A673 (cell line): ENCODE measurements at regions not wholly inside any gene's neighbourhood (a gene's known extent, or its start where the extent isn't known, plus 50 kb on each side); places are given as distances from the start of the nearest gene placed in this dataset.

Source experiments
- BruUV-seq: library from RNA; stranded (reverse); fragments of 400-500 nt; replicated peaks from 2 replicates; lab custom pipeline; 2021; lab: Mats Ljungman, UMichigan
- CTCF ChIA-PET: fragments of 300-600 bp; sonication (Branson Sonifier 250); formaldehyde crosslinking; loops from one replicate; lab custom pipeline; 2022; ENCODE audit warnings: antibody characterized with exemption; lab: Charles Lee
- POLR2A ChIA-PET: fragments of 300-600 bp; sonication (Branson Sonifier 250); formaldehyde crosslinking; loops from one replicate; lab custom pipeline; 2022; ENCODE audit warnings: antibody characterized with exemption; ENCODE audit not compliant: low non-redundant PET; lab: Charles Lee
- DNase-seq: peaks from one replicate; pipeline ENCODE4 v3.0.0-alpha.2; 2015; ENCODE audit warnings: low spot score
- H3K27ac ChIP-seq: fragments of 200-600 bp; sonication (generic); 2 replicates; pipeline ENCODE4 v1.5.1; 2016; ENCODE audit warnings: mixed run types, low read depth, mild to moderate bottlenecking, mixed read lengths, antibody characterized with exemption, low read length; ENCODE audit not compliant: poor library complexity, severe bottlenecking
- H3K27me3 ChIP-seq: fragments of 200-600 bp; sonication (generic); replicated peaks from 2 replicates; pipeline ENCODE4 v1.6.1; 2017; ENCODE audit warnings: mixed run types, low read depth, mild to moderate bottlenecking, mixed read lengths, antibody characterized with exemption, low read length; ENCODE audit not compliant: insufficient read depth, poor library complexity
- H3K36me3 ChIP-seq: fragments of 200-600 bp; sonication (generic); 2 replicates; pipeline ENCODE4 v1.6.1; 2016; ENCODE audit warnings: mixed run types, mild to moderate bottlenecking, mixed read lengths, antibody characterized with exemption, low read length; ENCODE audit not compliant: insufficient read depth, poor library complexity, severe bottlenecking
- H3K4me1 ChIP-seq: fragments of 200-600 bp; sonication (generic); 2 replicates; pipeline ENCODE4 v1.6.1; 2017; ENCODE audit warnings: mixed run types, mild to moderate bottlenecking, mixed read lengths, antibody characterized with exemption, low read length; ENCODE audit not compliant: insufficient read depth, poor library complexity, severe bottlenecking
- H3K4me3 ChIP-seq: fragments of 200-600 bp; sonication (generic); 2 replicates; pipeline ENCODE4 v1.5.1; 2016; ENCODE audit warnings: low read depth, mixed run types, mild to moderate bottlenecking, mixed read lengths, low read length; ENCODE audit not compliant: poor library complexity, severe bottlenecking
- H3K9me3 ChIP-seq: fragments of 200-600 bp; sonication (generic); 2 replicates; pipeline ENCODE4 v1.6.1; 2016; ENCODE audit warnings: mixed run types, low read depth, mild to moderate bottlenecking, mixed read lengths, antibody characterized with exemption, low read length; ENCODE audit not compliant: poor library complexity, severe bottlenecking
- CTCF ChIP-seq: fragments of 300-800, 200-600 bp; sonication (generic); conservative IDR thresholded peaks from 2 replicates; pipeline ENCODE4 v1.5.1; 2017; ENCODE audit warnings: low read depth, mild to moderate bottlenecking, antibody characterized with exemption, low read length, moderate library complexity, mixed read lengths
- EZH2 ChIP-seq: fragments of 200-600 bp; sonication (generic); IDR thresholded peaks from 2 replicates; pipeline ENCODE4 v1.6.1; 2017; ENCODE audit warnings: borderline replicate concordance, low read depth, mild to moderate bottlenecking, mixed read lengths, antibody characterized with exemption, low read length; ENCODE audit not compliant: poor library complexity, severe bottlenecking
- intact Hi-C: fragments of 100-400 bp; cut with micrococcal nuclease; formaldehyde crosslinking; loops from one replicate; pipeline ENCODE4 v1.10.0; 2022; ENCODE audit not compliant: unreplicated experiment

GRCh38 chrX:45592101-45592500, 391.4 kb upstream of the DIPK2B start:
- intact Hi-C loops: no loop called here
- Histone ChIP-seq H3K9me3 (peaks cover 4% of the 10 kb centered on the region), H3K4me1 (no peaks in the 10 kb centered on the region), H3K27me3 (no peaks in the 10 kb centered on the region), H3K36me3 (no peaks in the 10 kb centered on the region), H3K4me3 (no peak overlapping the region), H3K27ac (no peak overlapping the region)
- no peak for TF ChIP-seq CTCF
- no peak for TF ChIP-seq EZH2
- no peak for DNase-seq
- ChIA-PET POLR2A (interaction anchor here (0.6 kb wide), 1 partner anchor 19 kb away, joined by 3 read pairs; no protein-coding TSS in a partner anchor), CTCF (no interaction called here)
- BruUV-seq: no TSS peak

GRCh38 chrX:45591650-45592049, 391.0 kb upstream of the DIPK2B start:
- intact Hi-C loops: no loop called here

DNA sequence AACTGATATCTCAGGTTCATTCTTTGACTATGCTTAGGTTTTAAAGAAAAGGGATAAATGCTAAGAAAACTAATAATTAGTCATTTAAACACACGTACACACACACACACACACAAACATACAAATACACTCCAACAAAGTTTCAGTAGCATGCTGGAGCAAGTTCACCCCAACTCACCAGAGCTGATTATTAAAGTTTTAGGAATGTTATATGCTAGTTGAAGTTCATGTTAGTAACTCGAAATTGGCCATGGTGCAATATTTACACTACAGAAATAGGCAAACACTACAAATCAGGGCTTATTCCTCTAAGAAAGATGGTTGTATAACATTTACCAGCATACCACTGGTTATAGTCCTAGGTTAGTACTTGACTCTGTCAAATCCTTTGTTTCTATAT, 384.0 kb upstream of the DIPK2B start:
- CTCF ChIA-PET: no interaction called here
- intact Hi-C loops: no loop called here
- Histone ChIP-seq H3K9me3 (peaks cover 13% of the 10 kb centered on the region), H3K27me3 (no peaks in the 10 kb centered on the region), H3K4me3 (no peak overlapping the region), H3K36me3 (no peaks in the 10 kb centered on the region), H3K27ac (no peak overlapping the region), H3K4me1 (no peaks in the 10 kb centered on the region)
- no TSS peak for BruUV-seq
- POLR2A ChIA-PET: no interaction called here
- no peak for TF ChIP-seq EZH2
- TF ChIP-seq CTCF: no peak
- no peak for DNase-seq

More at GRCh38 chrX:45591650-45592049, 391.0 kb upstream of the DIPK2B start:
- no peaks in the 10 kb centered on the region for H3K36me3 ChIP-seq
- no peak overlapping the region for H3K27ac ChIP-seq
- H3K4me1 ChIP-seq: no peaks in the 10 kb centered on the region
- H3K27me3 ChIP-seq: no peaks in the 10 kb centered on the region
- DNase-seq: no peak
- peaks cover 4% of the 10 kb centered on the region for H3K9me3 ChIP-seq
- TF ChIP-seq EZH2 (no peak), CTCF (no peak)
- no peak overlapping the region for H3K4me3 ChIP-seq
- ChIA-PET CTCF (no interaction called here), POLR2A (interaction anchor here (0.6 kb wide), 1 partner anchor 19 kb away, joined by 3 read pairs; no protein-coding TSS in a partner anchor)
- BruUV-seq: no TSS peak
